ENCODE measurements at regions not wholly inside any gene's neighbourhood (a gene's known extent, or its start where the extent isn't known, plus 50 kb on each side); places are given as distances from the start of the nearest gene placed in this dataset.

DNA sequence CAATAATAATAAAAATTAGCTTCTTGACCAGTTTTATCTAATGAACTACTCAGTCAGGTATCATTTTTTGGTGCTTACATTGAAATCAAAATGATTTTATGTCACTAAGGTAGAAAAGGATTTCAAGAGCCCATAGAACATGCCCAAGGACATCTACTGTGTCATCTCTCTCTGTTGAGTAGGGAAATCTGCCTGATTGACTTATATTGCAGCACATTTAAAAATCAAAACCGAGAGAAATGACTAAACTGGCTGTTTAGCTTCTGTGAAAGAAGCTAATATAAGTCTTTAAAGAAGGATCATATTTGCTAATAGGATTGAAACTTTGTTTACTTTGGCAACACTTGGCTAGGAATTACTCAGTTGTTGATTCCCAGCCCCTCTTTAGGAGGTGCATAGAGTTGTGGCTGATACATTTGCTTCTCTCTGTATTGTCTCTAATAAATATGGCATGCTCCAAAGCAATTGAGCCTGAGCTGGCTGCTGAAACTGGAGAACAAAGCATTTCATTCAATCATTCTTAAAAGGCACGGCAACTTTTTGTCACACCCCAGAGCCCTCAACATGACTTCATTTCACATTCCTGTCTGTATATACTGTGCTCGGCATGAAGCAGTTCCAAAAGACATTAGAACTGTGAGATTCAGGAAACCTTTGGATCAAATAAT is 1096.9 kb upstream of the POT1 start:
- H3K36me3 ChIP-seq (replicated peaks), result no peaks in the 10 kb centered on the region; the same call in 1 of the 2 replicates
- H3K27me3 ChIP-seq (ENCODE audit: low read depth), result no peaks in the 10 kb centered on the region
- DNase-seq (ENCODE audit: low spot score in 2 of 2), result peak; percentile 59 to 91
- no peak overlapping the region for H3K4me3 ChIP-seq
- in situ Hi-C loops (cut with MboI; ENCODE audit: low sequenced_read_pairs), result no loop called here
- no peaks in the 10 kb centered on the region for H3K9me3 ChIP-seq
- peaks cover 12% of the 10 kb centered on the region for H3K4me1 ChIP-seq

DNA sequence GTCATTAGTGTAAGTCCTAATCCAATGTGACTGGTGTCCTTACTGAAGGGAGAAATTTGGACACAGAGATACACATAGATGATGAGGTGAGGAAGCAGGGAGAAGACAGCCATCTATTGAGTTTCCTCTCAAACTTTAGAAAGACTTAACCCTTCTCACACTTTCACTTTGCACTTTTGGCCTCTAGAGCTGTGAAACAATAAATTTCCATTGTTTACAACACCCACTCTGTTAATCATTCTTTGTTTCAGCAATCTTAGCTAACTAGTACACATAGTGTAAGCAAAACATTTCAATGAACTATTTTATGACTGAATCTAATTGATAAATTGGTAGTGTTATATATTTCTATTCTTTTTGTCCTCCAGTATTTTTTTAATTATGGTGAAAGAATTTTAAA is 1092.8 kb upstream of the POT1 start:
- H3K36me3 ChIP-seq (replicated peaks), result no peaks in the 10 kb centered on the region; the same call in 1 of the 2 replicates
- no peaks in the 10 kb centered on the region for H3K27me3 ChIP-seq (ENCODE audit: low read depth)
- peaks cover 11% of the 10 kb centered on the region for H3K4me1 ChIP-seq
- in situ Hi-C loops (cut with MboI; ENCODE audit: low sequenced_read_pairs), result no loop called here
- H3K4me3 ChIP-seq, result no peak overlapping the region
- no peak for DNase-seq (ENCODE audit: low spot score in 2 of 2)
- no peaks in the 10 kb centered on the region for H3K9me3 ChIP-seq

DNA sequence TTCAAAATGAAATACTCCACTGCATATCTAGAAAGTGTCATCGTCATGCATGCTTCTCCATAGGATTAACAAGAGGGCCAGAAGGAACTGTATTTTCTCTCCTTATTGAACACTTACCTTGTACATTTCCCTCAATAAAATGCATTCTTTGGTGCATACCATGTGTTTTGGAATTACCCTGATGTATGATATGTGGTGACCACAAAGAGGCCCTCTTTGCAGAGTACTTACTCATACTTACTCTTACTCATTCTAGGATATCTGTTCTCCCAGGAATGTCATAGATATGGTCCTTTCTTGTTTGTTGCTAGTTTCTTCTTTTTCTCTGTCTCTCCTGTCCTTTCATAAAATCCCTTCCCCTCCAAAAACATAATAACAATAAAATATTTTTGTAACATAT is 1087.1 kb upstream of the POT1 start:
- H3K36me3 ChIP-seq (replicated peaks), result no peaks in the 10 kb centered on the region; the same call in 1 of the 2 replicates
- no peaks in the 10 kb centered on the region for H3K4me1 ChIP-seq
- in situ Hi-C loops (cut with MboI; ENCODE audit: low sequenced_read_pairs), result no loop called here
- no peak for DNase-seq (ENCODE audit: low spot score in 2 of 2)
- H3K4me3 ChIP-seq, result no peak overlapping the region
- H3K27me3 ChIP-seq (ENCODE audit: low read depth), result no peaks in the 10 kb centered on the region
- no peaks in the 10 kb centered on the region for H3K9me3 ChIP-seq

DNA sequence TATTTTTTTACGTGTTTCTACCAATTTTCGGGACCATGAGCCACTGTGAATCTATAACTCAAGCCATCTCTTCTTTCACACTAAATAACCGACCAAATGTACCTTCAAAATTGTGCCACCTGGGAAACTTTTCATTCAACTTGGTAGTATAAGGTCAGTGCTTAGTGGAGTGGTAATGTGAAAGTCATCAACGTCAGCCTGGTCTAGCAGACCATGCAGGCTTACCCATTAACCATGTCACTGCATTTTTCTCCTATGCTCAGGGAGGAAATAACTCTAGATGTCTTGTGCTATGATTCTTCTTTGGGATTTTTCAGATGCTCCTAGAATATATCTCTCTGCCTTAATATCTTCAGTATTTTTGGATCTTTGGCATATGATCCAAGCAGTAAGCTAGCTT is 1075.4 kb upstream of the POT1 start:
- H3K9me3 ChIP-seq, result no peaks in the 10 kb centered on the region; the same call in 1 of the 2 replicates
- DNase-seq (ENCODE audit: low spot score in 2 of 2), result no peak
- in situ Hi-C loops (cut with MboI; ENCODE audit: low sequenced_read_pairs), result no loop called here
- no peaks in the 10 kb centered on the region for H3K36me3 ChIP-seq (replicated peaks)
- H3K4me3 ChIP-seq, result no peak overlapping the region
- H3K27me3 ChIP-seq (ENCODE audit: low read depth), result no peaks in the 10 kb centered on the region
- H3K4me1 ChIP-seq, result peaks cover 5% of the 10 kb centered on the region

DNA sequence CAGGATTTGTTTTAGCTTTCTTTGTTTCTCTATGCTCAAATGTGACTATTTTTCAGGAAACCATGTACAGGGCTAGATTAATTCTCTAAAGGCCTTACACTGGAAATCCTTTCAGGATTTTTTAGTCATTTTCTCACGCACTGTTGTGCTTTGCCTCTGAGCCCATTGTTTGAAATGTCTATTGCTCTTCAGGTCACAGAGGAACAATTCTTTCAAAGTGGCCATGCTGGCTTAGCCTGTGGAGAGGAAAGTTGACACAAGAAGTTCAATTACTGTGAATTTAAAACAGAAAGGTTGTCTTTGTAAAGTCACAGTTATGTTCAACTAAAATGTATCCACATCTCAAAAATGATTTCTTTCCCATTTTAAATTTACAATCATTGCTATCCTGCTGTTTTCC is 1071.7 kb upstream of the POT1 start:
- Histone ChIP-seq H3K4me3 (no peak overlapping the region), H3K9me3 (no peaks in the 10 kb centered on the region), H3K4me1 (peaks cover 5% of the 10 kb centered on the region), H3K27me3 (ENCODE audit: low read depth) (no peaks in the 10 kb centered on the region), H3K36me3 (replicated peaks) (no peaks in the 10 kb centered on the region)
- DNase-seq (ENCODE audit: low spot score in 2 of 2), result peak; percentile 11 to 24
- in situ Hi-C loops (cut with MboI; ENCODE audit: low sequenced_read_pairs), result no loop called here

DNA sequence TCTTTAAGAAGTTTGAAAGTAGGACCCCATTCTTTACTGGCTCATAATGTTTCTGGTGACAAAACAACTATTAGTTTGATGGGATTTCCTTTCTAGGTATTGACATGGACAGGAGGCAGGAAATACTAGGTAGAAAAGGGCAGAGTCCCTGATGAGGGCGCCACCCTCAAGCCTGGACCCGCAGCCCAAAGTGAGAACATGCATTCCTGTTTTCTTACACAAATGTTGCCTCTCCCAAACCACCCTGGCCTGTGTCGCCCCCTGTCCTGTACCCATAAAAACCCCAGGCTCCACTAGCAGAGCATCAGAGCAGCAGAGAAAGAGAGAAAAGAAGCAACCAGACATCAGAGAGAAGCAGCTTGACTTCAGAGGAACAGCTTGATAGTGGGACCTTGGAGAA is 1055.2 kb upstream of the POT1 start:
- H3K27me3 ChIP-seq (ENCODE audit: low read depth), result no peaks in the 10 kb centered on the region
- H3K4me1 ChIP-seq, result no peaks in the 10 kb centered on the region
- H3K9me3 ChIP-seq, result no peaks in the 10 kb centered on the region
- no peak overlapping the region for H3K4me3 ChIP-seq
- in situ Hi-C loops (cut with MboI; ENCODE audit: low sequenced_read_pairs), result no loop called here
- no peaks in the 10 kb centered on the region for H3K36me3 ChIP-seq (replicated peaks)
- DNase-seq (ENCODE audit: low spot score in 2 of 2), result no peak

DNA sequence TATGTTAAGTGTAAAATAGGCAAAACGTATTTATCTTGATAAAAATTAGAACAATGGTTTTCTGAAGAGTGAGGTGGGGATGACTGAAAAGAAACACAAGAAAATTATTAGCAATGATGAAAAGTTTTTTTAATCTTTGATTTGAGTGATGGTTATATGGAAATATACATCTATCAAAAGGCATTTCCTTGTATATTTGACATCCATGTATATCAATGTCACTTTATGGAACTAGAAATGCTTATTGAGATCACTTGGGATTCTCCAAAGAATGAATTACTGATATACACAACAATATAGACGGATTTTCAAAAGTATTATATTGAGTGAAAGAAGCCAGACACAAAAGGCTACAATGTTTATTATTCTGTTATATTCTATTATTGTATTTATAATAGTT is 1042.0 kb upstream of the POT1 start:
- DNase-seq (ENCODE audit: low spot score in 2 of 2), result no peak
- no peaks in the 10 kb centered on the region for H3K27me3 ChIP-seq (ENCODE audit: low read depth)
- no peaks in the 10 kb centered on the region for H3K9me3 ChIP-seq
- no peak overlapping the region for H3K4me3 ChIP-seq
- in situ Hi-C loops (cut with MboI; ENCODE audit: low sequenced_read_pairs), result no loop called here
- H3K4me1 ChIP-seq, result 0 out of 2 replicates have a peak, but pooled peaks cover 7% of the 10 kb centered on the region
- H3K36me3 ChIP-seq (replicated peaks), result no peaks in the 10 kb centered on the region

DNA sequence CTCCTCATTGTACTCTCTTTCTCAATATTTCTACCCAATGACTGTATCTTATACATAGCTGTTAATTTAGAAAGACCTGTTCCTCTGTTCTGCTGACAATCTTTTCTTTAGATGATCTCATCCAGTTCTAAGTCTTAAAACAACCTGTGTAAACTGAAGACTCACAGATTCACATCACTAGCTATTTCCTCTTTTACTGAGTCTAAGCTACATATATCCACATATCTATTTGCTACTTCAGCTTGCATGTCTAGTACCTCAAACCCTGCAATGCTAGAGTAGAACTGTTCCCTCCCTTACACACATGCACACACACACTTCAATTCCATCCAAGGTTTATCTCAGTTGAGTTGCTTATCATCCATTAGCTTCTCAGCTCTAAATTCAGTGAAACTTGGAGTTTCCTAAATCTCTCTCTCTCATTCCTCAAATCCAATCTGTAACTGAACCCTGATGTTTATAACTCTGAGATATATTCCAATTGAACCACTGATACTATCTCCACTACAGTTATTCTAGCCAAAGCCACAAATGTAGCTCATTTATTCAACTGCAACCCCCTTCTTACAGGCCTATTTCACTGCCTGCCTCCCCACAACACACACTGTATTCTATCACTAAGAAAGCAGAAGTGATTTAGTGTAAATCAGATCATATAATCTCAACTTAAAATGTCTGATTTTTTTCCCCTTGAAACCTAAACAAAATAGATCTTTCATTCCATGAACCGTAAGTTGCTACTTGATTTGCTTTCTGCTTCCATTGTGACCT is 1036.8 kb upstream of the POT1 start:
- Histone ChIP-seq H3K9me3 (no peaks in the 10 kb centered on the region), H3K4me3 (no peak overlapping the region), H3K27me3 (ENCODE audit: low read depth) (no peaks in the 10 kb centered on the region), H3K4me1 (0 out of 2 replicates have a peak, but pooled peaks cover 5% of the 10 kb centered on the region), H3K36me3 (replicated peaks) (no peaks in the 10 kb centered on the region)
- DNase-seq (ENCODE audit: low spot score in 2 of 2), result no peak
- in situ Hi-C loops (cut with MboI; ENCODE audit: low sequenced_read_pairs), result no loop called here

DNA sequence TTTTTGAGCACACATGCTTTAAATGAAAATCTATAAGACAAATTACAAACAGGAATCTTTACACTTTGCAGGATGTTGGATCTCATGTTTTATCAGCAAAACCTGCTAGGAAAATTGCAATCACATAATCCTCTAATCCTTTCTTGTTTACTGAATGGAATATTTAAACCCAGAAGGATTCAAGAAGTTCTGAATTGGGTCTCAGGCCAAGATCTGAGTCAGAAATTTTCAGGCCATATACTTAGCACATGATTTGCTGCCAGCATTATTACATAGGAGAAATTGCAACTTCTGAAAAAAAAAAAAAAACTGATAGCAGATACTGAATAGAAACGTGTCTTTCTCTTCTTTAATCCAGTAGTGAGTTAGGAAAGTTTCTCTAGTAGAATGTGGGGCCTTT is 1005.3 kb upstream of the POT1 start:
- Histone ChIP-seq H3K27me3 (ENCODE audit: low read depth) (no peaks in the 10 kb centered on the region), H3K4me3 (no peak overlapping the region), H3K4me1 (no peaks in the 10 kb centered on the region), H3K36me3 (replicated peaks) (no peaks in the 10 kb centered on the region), H3K9me3 (no peaks in the 10 kb centered on the region)
- no peak for DNase-seq (ENCODE audit: low spot score in 2 of 2)
- in situ Hi-C loops (cut with MboI; ENCODE audit: low sequenced_read_pairs), result no loop called here

DNA sequence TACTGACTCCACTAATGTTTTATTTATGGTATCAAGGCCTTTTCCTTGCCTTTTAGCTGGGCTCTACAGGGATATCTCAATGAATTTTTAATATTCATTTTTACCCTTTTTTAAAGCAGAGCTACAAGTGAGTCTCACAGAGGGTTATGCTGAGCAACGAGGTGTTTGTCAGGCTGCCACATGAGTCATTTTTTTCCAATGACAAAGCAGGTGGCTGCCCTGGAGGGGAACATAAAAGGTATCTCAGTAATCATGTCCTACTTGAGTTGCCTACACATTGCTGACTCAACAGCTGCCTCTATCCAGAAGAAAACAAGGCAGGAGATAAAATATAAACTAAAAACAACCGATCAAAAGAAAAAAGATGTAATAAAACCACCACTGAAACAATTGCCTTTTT is 1004.9 kb upstream of the POT1 start:
- no peak for DNase-seq (ENCODE audit: low spot score in 2 of 2)
- no peaks in the 10 kb centered on the region for H3K36me3 ChIP-seq (replicated peaks)
- H3K4me1 ChIP-seq, result no peaks in the 10 kb centered on the region
- H3K4me3 ChIP-seq, result no peak overlapping the region
- in situ Hi-C loops (cut with MboI; ENCODE audit: low sequenced_read_pairs), result no loop called here
- no peaks in the 10 kb centered on the region for H3K9me3 ChIP-seq
- no peaks in the 10 kb centered on the region for H3K27me3 ChIP-seq (ENCODE audit: low read depth)

DNA sequence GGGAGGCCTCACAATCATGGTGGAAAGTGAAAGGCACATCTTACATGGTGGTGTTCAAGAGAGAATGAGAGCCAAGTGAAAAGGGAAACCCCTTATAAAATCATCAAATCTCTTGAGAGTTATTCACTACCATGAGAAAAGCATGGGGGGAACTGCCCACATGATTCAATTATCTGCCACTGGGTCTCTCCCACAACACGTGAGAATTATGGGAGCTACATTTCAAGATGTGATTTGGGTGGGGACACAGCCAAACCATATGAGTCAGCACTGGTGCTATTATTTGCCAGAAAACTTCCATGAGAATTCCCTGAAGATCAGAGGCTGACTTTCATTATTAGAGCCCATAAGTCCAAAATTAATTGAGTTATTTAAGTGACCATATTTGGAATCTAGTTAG is 1001.2 kb upstream of the POT1 start:
- in situ Hi-C loops (cut with MboI; ENCODE audit: low sequenced_read_pairs), result no loop called here
- Histone ChIP-seq H3K27me3 (ENCODE audit: low read depth) (no peaks in the 10 kb centered on the region), H3K4me3 (no peak overlapping the region), H3K36me3 (replicated peaks) (no peaks in the 10 kb centered on the region), H3K4me1 (peaks cover 18% of the 10 kb centered on the region), H3K9me3 (no peaks in the 10 kb centered on the region)
- no peak for DNase-seq (ENCODE audit: low spot score in 2 of 2)

DNA sequence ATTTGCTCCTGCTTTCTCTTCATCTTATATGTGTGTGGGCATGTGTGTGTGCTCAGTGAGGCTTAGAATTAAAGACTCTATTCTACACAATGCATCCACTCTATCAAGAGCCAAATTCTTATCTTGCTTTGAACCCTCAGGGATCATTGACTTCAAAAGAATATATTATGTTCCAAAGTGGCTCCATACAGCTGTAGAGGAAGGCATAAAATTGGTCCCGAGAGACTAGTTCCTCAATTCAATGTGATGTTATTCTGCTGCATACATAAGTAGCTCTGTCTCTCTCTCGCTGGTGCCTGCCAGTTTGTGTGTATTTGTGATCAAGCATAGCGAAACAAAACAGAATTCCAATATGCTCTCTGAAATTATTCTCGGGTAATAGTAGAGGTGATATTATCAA is 997.9 kb upstream of the POT1 start:
- Histone ChIP-seq H3K4me1 (peaks cover 23% of the 10 kb centered on the region), H3K36me3 (replicated peaks) (no peaks in the 10 kb centered on the region), H3K27me3 (ENCODE audit: low read depth) (no peaks in the 10 kb centered on the region), H3K4me3 (no peak overlapping the region), H3K9me3 (no peaks in the 10 kb centered on the region)
- in situ Hi-C loops (cut with MboI; ENCODE audit: low sequenced_read_pairs), result no loop called here
- peak; percentile 53 to 86 for DNase-seq (ENCODE audit: low spot score in 2 of 2)

DNA sequence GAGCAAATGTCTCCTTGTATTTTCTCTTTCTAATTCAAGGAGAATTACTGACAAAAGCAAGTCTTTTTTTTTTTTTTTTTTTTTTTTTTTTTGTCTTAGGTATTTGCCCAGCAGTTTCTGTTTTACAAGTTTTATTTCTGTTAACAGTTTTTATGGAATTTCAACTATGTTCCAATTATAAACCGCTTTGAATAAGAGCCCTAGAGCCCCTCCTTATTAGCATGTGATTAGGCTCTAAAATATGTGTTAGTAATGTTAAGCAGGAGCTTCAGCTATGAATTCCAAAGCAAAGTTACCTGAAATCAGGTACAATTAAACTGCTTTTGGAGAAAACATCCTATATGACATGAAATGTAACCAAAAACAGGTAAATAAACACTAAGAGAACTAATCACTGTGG is 997.0 kb upstream of the POT1 start:
- Histone ChIP-seq H3K9me3 (no peaks in the 10 kb centered on the region), H3K36me3 (replicated peaks) (no peaks in the 10 kb centered on the region), H3K27me3 (ENCODE audit: low read depth) (no peaks in the 10 kb centered on the region), H3K4me1 (peaks cover 23% of the 10 kb centered on the region), H3K4me3 (no peak overlapping the region)
- peak in 1 of 2 experiments; percentile 73 for DNase-seq (ENCODE audit: low spot score in 2 of 2)
- in situ Hi-C loops (cut with MboI; ENCODE audit: low sequenced_read_pairs), result no loop called here

DNA sequence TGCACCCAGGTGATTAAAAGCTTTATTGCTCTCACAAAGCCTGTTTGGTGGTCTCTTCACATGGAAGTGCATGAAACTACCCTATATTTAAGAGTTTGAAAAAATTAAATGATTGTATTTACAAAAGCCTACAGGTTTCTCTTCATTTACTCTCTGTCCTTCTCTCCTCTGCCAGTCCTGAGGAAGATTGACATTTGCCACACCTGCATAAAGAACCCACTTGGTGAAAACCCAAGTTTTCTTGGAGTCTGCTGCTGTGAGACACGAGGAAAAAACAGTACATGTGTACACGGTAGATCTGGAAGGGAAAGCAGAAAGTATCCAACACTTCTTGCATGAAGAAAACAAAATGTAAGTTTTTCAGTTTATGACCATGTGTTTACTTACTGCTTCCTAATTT is 994.4 kb upstream of the POT1 start:
- H3K36me3 ChIP-seq (replicated peaks), result no peaks in the 10 kb centered on the region
- H3K27me3 ChIP-seq (ENCODE audit: low read depth), result no peaks in the 10 kb centered on the region
- H3K4me1 ChIP-seq, result peaks cover 23% of the 10 kb centered on the region
- no peak overlapping the region for H3K4me3 ChIP-seq
- no peak for DNase-seq (ENCODE audit: low spot score in 2 of 2)
- H3K9me3 ChIP-seq, result no peaks in the 10 kb centered on the region
- in situ Hi-C loops (cut with MboI; ENCODE audit: low sequenced_read_pairs), result no loop called here
